NT2/D1 (cell line): ENCODE measurements at regions not wholly inside any gene's neighbourhood (a gene's known extent, or its start where the extent isn't known, plus 50 kb on each side); places are given as distances from the start of the nearest gene placed in this dataset.

Experiments used
- YY1 ChIP-seq: IDR thresholded peaks from 2 replicates; pipeline ENCODE4 v1.6.1; 2011; ENCODE audit not compliant: insufficient read length, insufficient read depth
- ZNF274 ChIP-seq: IDR thresholded peaks from 2 replicates; pipeline ENCODE4 v1.6.1; 2011; ENCODE audit warnings: mild to moderate bottlenecking, low read depth, low read length

DNA sequence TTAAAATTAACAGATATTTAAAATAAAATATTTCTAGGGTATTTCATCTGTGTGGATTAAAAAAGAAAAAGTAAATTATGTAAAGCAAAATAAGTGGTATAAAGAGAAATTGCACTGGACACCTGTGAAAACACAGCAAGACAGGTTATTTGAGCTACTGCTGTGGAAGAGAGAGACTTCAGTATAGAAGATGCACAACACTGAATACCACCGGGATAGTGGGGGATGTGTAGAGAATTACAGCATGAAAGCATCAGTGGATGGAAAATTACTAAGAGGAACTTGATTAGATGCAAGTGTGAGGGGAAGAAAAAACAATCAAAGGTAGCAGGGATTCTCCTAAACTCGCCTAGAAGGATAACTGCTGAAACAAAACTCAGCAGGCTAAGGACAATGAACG, 1242.5 kb upstream of the GBE1 start:
- no peak for TF ChIP-seq ZNF274
- TF ChIP-seq YY1 = no peak
